Activated CD8-positive, alpha-beta memory T cell treated with anti-CD3 and anti-CD28 coated beads, Interleukin-2, amount 10 ng/mL, durations not matched to agents 7 days and 5 days (primary cell): ENCODE measurements at regions not wholly inside any gene's neighbourhood (a gene's known extent, or its start where the extent isn't known, plus 50 kb on each side); places are given as distances from the start of the nearest gene placed in this dataset.
"Not testable (repeated sequence)": the region's sequence is repeated elsewhere in the genome, so short reads cannot be mapped to it uniquely, and the experiment has no call there.

Experiments used
- ATAC-seq: fragments of 150-1000 bp; cut with Tn5 transposase; one replicate; pipeline ENCODE4 v1.10.0; 2021; ENCODE audit warnings: moderate library complexity
- CTCF ChIA-PET: fragments of 350-600 bp; sonication (Branson Sonifier 250); formaldehyde crosslinking; loops from one replicate; lab custom pipeline; 2021; ENCODE audit warnings: antibody characterized with exemption; lab: Charles Lee
- DNase-seq: peaks from one replicate; pipeline ENCODE4 v3.0.0-alpha.2; 2020
- H3K27ac Mint-ChIP-seq: one replicate; pipeline ENCODE4 v1.8.0; 2021; ENCODE audit warnings: mild to moderate bottlenecking, mixed read lengths
- H3K27me3 Mint-ChIP-seq: one replicate; pipeline ENCODE4 v1.8.0; 2021; ENCODE audit warnings: mixed read lengths
- H3K36me3 Mint-ChIP-seq: one replicate; pipeline ENCODE4 v1.8.0; 2021; ENCODE audit warnings: mild to moderate bottlenecking, mixed read lengths
- H3K4me1 Mint-ChIP-seq: one replicate; pipeline ENCODE4 v1.8.0; 2021; ENCODE audit warnings: mixed read lengths
- H3K4me3 Mint-ChIP-seq: one replicate; pipeline ENCODE4 v1.8.0; 2021; ENCODE audit warnings: mild to moderate bottlenecking, moderate library complexity, mixed read lengths
- H3K9me3 Mint-ChIP-seq: one replicate; pipeline ENCODE4 v1.8.0; 2022; ENCODE audit warnings: low read depth, mixed read lengths

DNA sequence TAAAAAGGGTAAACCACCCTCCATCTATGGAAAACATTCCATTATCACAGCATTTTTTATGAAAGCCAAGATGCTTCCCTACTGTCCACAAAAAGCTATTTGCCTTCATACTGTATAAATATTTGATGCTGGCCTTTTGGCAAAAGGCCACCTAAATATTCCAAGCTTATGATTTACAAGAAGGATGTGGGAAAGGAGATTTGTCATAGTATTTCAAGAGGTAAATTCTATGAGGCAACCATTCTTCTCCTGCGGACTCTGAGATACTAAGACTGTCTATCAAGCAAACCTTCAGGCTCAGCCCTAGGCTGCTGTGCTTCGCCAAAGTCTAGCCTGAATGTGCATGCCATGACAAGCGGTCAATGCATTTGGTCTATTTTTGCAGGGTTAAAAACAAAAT is 807.1 kb upstream of the AMELY start:
- Mint-ChIP-seq H3K27me3 (no peaks in the 10 kb centered on the region), H3K36me3 (no peaks in the 10 kb centered on the region), H3K4me3 (no peak overlapping the region), H3K9me3 (no peaks in the 10 kb centered on the region), H3K4me1 (no peaks in the 10 kb centered on the region), H3K27ac (no peak overlapping the region)
- DNase-seq (no peak), ATAC-seq (no peak)
- CTCF ChIA-PET: no interaction called here

DNA sequence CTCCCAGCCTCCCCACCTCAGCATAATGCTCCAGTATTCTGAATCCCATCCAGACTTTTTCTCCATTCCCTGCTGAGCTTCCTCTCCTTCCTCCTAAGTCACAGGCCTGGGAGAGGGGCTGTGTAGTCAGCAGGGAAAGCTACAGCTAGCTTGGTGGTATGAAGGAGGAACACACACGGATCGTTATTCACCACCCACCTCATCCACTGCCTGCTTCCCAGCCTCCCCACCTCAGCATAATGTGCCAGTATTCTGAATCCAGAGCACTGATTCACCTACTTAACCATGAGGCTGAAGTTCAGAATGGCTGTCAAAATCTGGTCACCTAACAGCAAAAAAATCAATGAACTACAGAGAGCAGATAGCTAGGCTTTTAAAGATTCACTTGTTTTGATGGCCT is 806.6 kb upstream of the AMELY start:
- CTCF ChIA-PET: no interaction called here
- H3K36me3 Mint-ChIP-seq: no peaks in the 10 kb centered on the region
- H3K9me3 Mint-ChIP-seq: no peaks in the 10 kb centered on the region
- ATAC-seq: no peak
- no peak overlapping the region for H3K4me3 Mint-ChIP-seq
- H3K27ac Mint-ChIP-seq: no peak overlapping the region
- no peak for DNase-seq
- no peaks in the 10 kb centered on the region for H3K4me1 Mint-ChIP-seq
- H3K27me3 Mint-ChIP-seq: no peaks in the 10 kb centered on the region

- CTCF ChIA-PET: no interaction called here
- Mint-ChIP-seq H3K36me3 (no peaks in the 10 kb centered on the region), H3K27me3 (no peaks in the 10 kb centered on the region), H3K9me3 (no peaks in the 10 kb centered on the region), H3K4me1 (no peaks in the 10 kb centered on the region), H3K27ac (no peak overlapping the region), H3K4me3 (no peak overlapping the region)
- ATAC-seq (no peak), DNase-seq (no peak)
These were observed 802.9 kb upstream of the AMELY start for GRCh38 chrY:7714426-7714825.

DNA sequence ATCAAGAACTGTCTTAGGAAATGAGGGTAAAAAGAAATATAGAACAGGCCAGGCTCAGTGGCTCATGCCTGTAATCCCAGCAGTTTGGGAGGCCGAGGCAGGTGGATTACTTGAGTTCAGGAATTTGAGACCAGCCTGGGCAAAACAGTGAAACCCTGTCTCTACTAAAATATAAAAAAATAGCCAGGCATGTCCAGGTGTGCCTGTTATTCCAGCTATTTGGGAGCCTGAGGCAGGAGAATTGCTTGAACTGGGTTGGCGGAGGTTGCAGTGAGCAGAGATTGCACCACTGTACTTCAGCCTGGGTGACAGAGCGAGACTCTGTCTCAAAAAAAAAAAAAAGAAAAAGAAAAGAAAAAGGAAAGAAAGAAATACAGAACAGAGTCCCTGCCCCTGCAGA is 802.2 kb upstream of the AMELY start:
- H3K9me3 Mint-ChIP-seq, H3K27ac Mint-ChIP-seq, H3K36me3 Mint-ChIP-seq, H3K4me1 Mint-ChIP-seq, ATAC-seq, H3K27me3 Mint-ChIP-seq, H3K4me3 Mint-ChIP-seq, CTCF ChIA-PET, DNase-seq: not testable (repeated sequence)

GRCh38 chrY:7712289-7712688 is 800.7 kb upstream of the AMELY start:
- no peaks in the 10 kb centered on the region for H3K27me3 Mint-ChIP-seq
- H3K9me3 Mint-ChIP-seq: no peaks in the 10 kb centered on the region
- CTCF ChIA-PET: no interaction called here
- no peaks in the 10 kb centered on the region for H3K4me1 Mint-ChIP-seq
- no peak for DNase-seq
- H3K27ac Mint-ChIP-seq: no peak overlapping the region
- no peaks in the 10 kb centered on the region for H3K36me3 Mint-ChIP-seq
- H3K4me3 Mint-ChIP-seq: no peak overlapping the region
- no peak for ATAC-seq

DNA sequence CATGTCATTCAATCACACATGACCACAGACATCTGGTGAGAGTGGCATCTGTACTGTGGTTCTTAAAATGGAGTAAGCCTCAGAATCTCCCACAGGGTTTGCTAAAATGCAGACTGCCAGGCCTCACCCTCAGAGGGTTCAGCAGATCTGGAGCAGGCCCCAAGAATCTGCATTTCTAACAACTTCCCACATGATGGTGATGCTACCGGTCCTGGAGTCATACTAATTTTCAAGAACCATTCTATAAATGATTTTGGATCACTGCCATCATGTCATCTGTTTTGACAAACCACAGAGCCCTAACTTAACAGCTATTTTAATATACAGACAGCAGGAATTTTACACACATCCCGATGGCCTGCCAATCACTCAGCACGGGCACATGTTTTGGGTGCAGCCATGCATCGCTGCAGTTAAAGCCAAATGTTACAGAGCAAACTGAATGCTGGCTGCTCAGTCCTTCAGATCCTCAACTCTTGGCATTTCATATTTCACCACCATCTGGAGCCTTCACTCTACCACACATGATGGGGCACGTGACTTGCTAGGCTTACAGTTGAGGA is 792.1 kb upstream of the AMELY start:
- Mint-ChIP-seq H3K9me3 (no peaks in the 10 kb centered on the region), H3K36me3 (no peaks in the 10 kb centered on the region), H3K4me3 (no peak overlapping the region), H3K27me3 (peaks cover 3% of the 10 kb centered on the region), H3K27ac (no peak overlapping the region), H3K4me1 (no peaks in the 10 kb centered on the region)
- ATAC-seq (no peak), DNase-seq (no peak)
- CTCF ChIA-PET: no interaction called here

- Mint-ChIP-seq H3K36me3 (no peaks in the 10 kb centered on the region), H3K9me3 (no peaks in the 10 kb centered on the region), H3K4me1 (no peaks in the 10 kb centered on the region), H3K27me3 (peaks cover 3% of the 10 kb centered on the region), H3K27ac (no peak overlapping the region), H3K4me3 (no peak overlapping the region)
- no peak for DNase-seq
- CTCF ChIA-PET: no interaction called here
- no peak for ATAC-seq
These were observed 790.9 kb upstream of the AMELY start for GRCh38 chrY:7702481-7702880.

DNA sequence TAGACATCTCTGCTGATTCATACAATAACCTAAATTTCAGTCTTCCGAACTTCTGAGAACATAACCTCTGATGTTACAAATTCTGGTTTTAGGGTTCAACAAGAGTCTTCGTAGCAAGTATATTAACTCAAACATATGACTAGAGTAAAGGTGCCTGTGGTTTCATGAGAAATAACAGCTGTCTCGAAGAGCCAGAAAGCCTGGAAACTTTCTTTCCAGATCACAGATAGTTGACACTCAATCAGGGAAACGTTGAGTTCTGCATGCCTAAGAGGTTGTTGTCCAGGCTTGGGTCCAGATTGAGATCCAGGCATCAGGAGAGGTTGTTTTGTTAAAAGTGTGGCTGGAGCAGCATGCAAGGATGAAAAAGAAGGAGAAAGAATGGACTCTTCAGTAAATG is 790.1 kb upstream of the AMELY start:
- DNase-seq: no peak
- Mint-ChIP-seq H3K36me3 (no peaks in the 10 kb centered on the region), H3K27me3 (peaks cover 3% of the 10 kb centered on the region), H3K4me1 (no peaks in the 10 kb centered on the region), H3K9me3 (no peaks in the 10 kb centered on the region), H3K4me3 (no peak overlapping the region), H3K27ac (no peak overlapping the region)
- ATAC-seq: no peak
- CTCF ChIA-PET: no interaction called here

- no peaks in the 10 kb centered on the region for H3K9me3 Mint-ChIP-seq
- peaks cover 3% of the 10 kb centered on the region for H3K27me3 Mint-ChIP-seq
- no peaks in the 10 kb centered on the region for H3K4me1 Mint-ChIP-seq
- DNase-seq (no peak), ATAC-seq (no peak)
- H3K36me3 Mint-ChIP-seq: no peaks in the 10 kb centered on the region
- no peak overlapping the region for H3K27ac Mint-ChIP-seq
- CTCF ChIA-PET: no interaction called here
- H3K4me3 Mint-ChIP-seq: no peak overlapping the region
These were observed 786.0 kb upstream of the AMELY start for GRCh38 chrY:7697506-7697905.

DNA sequence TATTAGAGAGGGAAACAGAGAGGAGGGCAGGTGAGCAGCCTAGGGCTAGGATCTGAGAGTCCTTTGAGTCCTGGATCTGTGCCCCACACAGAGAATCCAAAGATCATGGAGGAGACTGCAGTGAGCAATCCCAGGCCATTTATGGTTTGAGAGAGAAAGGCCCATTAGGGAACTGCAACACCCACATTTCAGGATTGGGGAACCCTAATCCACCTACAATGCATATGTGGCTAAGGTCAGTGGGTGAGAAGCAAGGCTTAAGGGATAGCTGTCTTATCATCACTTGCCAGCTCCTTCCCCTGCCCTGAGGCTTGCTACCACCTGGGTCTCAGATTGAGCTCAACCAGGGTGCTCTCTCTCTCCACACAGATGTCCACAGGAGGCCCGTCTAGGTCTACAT is 781.1 kb upstream of the AMELY start:
- H3K4me1 Mint-ChIP-seq: no peaks in the 10 kb centered on the region
- CTCF ChIA-PET: no interaction called here
- H3K9me3 Mint-ChIP-seq: no peaks in the 10 kb centered on the region
- no peak for ATAC-seq
- no peak overlapping the region for H3K27ac Mint-ChIP-seq
- H3K27me3 Mint-ChIP-seq: no peaks in the 10 kb centered on the region
- H3K36me3 Mint-ChIP-seq: no peaks in the 10 kb centered on the region
- no peak overlapping the region for H3K4me3 Mint-ChIP-seq
- DNase-seq: no peak

- no peaks in the 10 kb centered on the region for H3K27me3 Mint-ChIP-seq
- no peaks in the 10 kb centered on the region for H3K4me1 Mint-ChIP-seq
- H3K27ac Mint-ChIP-seq: no peak overlapping the region
- DNase-seq: no peak
- H3K4me3 Mint-ChIP-seq: no peak overlapping the region
- no peaks in the 10 kb centered on the region for H3K9me3 Mint-ChIP-seq
- CTCF ChIA-PET: no interaction called here
- no peaks in the 10 kb centered on the region for H3K36me3 Mint-ChIP-seq
- no peak for ATAC-seq
These were observed 775.5 kb upstream of the AMELY start for GRCh38 chrY:7687086-7687485.

- DNase-seq: no peak
- H3K4me3 Mint-ChIP-seq: no peak overlapping the region
- CTCF ChIA-PET: no interaction called here
- no peaks in the 10 kb centered on the region for H3K27me3 Mint-ChIP-seq
- no peak for ATAC-seq
- no peaks in the 10 kb centered on the region for H3K36me3 Mint-ChIP-seq
- no peak overlapping the region for H3K27ac Mint-ChIP-seq
- no peaks in the 10 kb centered on the region for H3K9me3 Mint-ChIP-seq
- no peaks in the 10 kb centered on the region for H3K4me1 Mint-ChIP-seq
These were observed 773.0 kb upstream of the AMELY start for GRCh38 chrY:7684546-7684945.

DNA sequence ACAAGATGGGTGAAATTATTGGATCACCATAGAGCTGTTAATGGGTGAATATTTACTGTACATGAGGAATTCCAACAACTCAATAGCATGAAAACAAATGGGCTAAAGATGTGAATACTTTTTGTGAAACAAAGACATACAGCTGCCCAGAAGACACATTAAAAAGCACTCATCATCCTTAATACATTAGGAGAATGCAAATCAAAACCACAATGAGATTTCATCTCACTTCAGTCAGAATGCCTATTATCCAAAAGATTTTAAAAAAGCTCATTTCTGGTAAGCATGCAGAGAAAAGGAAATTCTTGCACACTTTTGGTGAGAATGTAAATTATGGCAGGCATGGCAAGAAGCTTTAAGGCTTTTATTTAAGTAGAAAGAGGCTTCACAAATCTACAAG is 770.8 kb upstream of the AMELY start:
- H3K36me3 Mint-ChIP-seq: no peaks in the 10 kb centered on the region
- DNase-seq: no peak
- H3K4me1 Mint-ChIP-seq: no peaks in the 10 kb centered on the region
- ATAC-seq: no peak
- H3K27ac Mint-ChIP-seq: no peak overlapping the region
- no peaks in the 10 kb centered on the region for H3K9me3 Mint-ChIP-seq
- no peak overlapping the region for H3K4me3 Mint-ChIP-seq
- CTCF ChIA-PET: no interaction called here
- no peaks in the 10 kb centered on the region for H3K27me3 Mint-ChIP-seq

DNA sequence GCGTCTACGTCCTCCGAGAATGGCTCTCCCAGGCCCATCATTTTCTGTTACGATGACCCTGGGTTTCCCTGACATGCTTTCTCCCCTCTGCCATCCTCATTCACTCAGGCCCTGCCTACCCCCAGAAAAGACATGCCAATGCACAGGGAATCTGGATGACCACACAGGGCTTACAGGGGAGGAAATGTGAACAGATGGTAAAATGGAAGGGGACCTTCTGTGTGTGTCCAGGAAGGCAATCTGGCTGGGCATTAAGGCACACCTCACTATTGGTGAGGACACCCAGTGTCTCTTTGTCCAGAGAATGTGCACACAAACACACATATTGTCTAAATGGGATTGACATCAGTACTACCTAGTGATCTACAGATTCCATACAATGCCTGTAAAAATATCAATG is 769.9 kb upstream of the AMELY start:
- H3K4me3 Mint-ChIP-seq: no peak overlapping the region

DNA sequence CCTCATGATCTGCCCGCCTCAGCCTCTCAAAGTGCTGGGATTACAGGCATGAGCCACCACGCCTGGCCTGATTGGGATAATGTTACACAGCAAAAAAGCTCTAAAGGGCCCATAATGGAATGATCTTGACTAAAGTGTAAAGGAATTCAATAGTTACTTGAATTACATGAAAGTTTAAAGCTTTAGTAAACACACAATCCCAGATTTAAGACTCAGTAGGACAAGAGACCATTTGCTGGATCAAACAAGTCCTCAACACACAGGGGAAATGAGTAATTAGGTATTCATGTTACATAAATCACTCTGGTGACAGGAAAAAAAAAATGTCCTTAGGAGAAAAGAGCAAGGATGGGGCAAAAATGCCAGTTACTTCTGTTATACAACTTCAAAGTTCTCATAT is 762.9 kb upstream of the AMELY start:
- Mint-ChIP-seq H3K27ac (no peak overlapping the region), H3K4me1 (no peaks in the 10 kb centered on the region), H3K27me3 (no peaks in the 10 kb centered on the region), H3K9me3 (no peaks in the 10 kb centered on the region), H3K36me3 (no peaks in the 10 kb centered on the region), H3K4me3 (no peak overlapping the region)
- CTCF ChIA-PET: no interaction called here
- ATAC-seq (no peak), DNase-seq (no peak)

More for the DNA sequence above, 769.9 kb upstream of the AMELY start:
- Mint-ChIP-seq H3K27me3 (no peaks in the 10 kb centered on the region), H3K4me1 (no peaks in the 10 kb centered on the region), H3K9me3 (no peaks in the 10 kb centered on the region), H3K27ac (no peak overlapping the region), H3K36me3 (no peaks in the 10 kb centered on the region)
- DNase-seq: no peak
- no peak for ATAC-seq
- CTCF ChIA-PET: no interaction called here
